HepG2 (cell line): ENCODE measurements at regions not wholly inside any gene's neighbourhood (a gene's known extent, or its start where the extent isn't known, plus 50 kb on each side); places are given as distances from the start of the nearest gene placed in this dataset.

Experiments
- ATAC-seq: fragments of 200-7000 bp; cut with Tn5 transposase; 3 replicates; pipeline ENCODE4 v1.9.1; 2020; ENCODE audit warnings: mild to moderate bottlenecking, moderate library complexity
- BruUV-seq: library from RNA; stranded (reverse); fragments of 400-500 nt; replicated peaks from 2 replicates; lab custom pipeline; 2021; lab: Mats Ljungman, UMichigan
- CTCF ChIA-PET: fragments of 300-600 bp; formaldehyde crosslinking; extraction: SDS; loops from one replicate; lab custom pipeline; 2021; ENCODE audit warnings: low total read pairs, inconsistent platforms, low intra/inter-chr PET ratio; lab: Yijun Ruan, JAX
- POLR2A ChIA-PET: fragments of 350-600 bp; sonication (Branson Sonifier 250); formaldehyde crosslinking; loops from one replicate; lab custom pipeline; 2020; ENCODE audit warnings: antibody characterized with exemption, inconsistent platforms; lab: Yijun Ruan, JAX
- DNase-seq: peaks from one replicate; pipeline ENCODE4 v3.0.0-alpha.2; 2015; ENCODE audit warnings: low spot score
- FAIRE-seq: peaks from 3 replicates; lab custom pipeline; 2011; peaks lifted over from hg19 to GRCh38; lab: Jason Lieb, UNC
- H2AFZ ChIP-seq: one replicate; pipeline ENCODE4 v1.6.1; 2011; ENCODE audit warnings: low read length, inconsistent platforms
- H3K27ac ChIP-seq: fragments of 300-600 bp; 3 replicates; pipeline ENCODE4 v1.8.0; 2011; ENCODE audit warnings: mixed run types, mild to moderate bottlenecking, mixed read lengths, low read length, inconsistent platforms; ENCODE audit not compliant: insufficient read depth; ENCODE audit errors: extremely low read length
- H3K27me3 ChIP-seq, 2 experiments: fragments of 200-600 bp in 1 of 2; 2 replicates in 1 of 2; 3 replicates in 1 of 2; pipeline versions ENCODE4 v1.6.0 to v1.8.0; 2011; ENCODE audit warnings: low read length in 2 of 2, mild to moderate bottlenecking in 2 of 2, moderate library complexity in 2 of 2, inconsistent platforms in 1 of 2; ENCODE audit not compliant: insufficient read depth in 2 of 2, control insufficient read depth in 1 of 2
- H3K36me3 ChIP-seq, 2 experiments: fragments of 200-600 bp in 1 of 2; replicated peaks in 1 of 2; 2 replicates in 1 of 2; 3 replicates in 1 of 2; pipeline versions ENCODE4 v1.5.1 to v1.8.0; 2011; ENCODE audit warnings: low read length in 2 of 2, inconsistent platforms in 1 of 2; ENCODE audit not compliant: insufficient read depth in 2 of 2, control insufficient read depth in 1 of 2
- H3K4me1 ChIP-seq: 2 replicates; pipeline ENCODE4 v1.5.1; 2012; ENCODE audit warnings: low read length, inconsistent platforms; ENCODE audit not compliant: insufficient read depth
- H3K4me2 ChIP-seq: 2 replicates; pipeline ENCODE4 v1.6.0; 2011; ENCODE audit warnings: low read depth, low read length, inconsistent platforms
- H3K4me3 ChIP-seq, 3 experiments: fragments of 200-600 bp in 1 of 3; sonication (generic), shearing (Covaris generic) in 1 of 3; replicated peaks in 1 of 3; 2 replicates each; pipeline ENCODE4 v1.5.1; 2011 to 2016; ENCODE audit warnings: low read length in 3 of 3, inconsistent platforms in 2 of 3, low read depth in 2 of 3, mild to moderate bottlenecking in 2 of 3, control low read depth in 1 of 3, mixed read lengths in 1 of 3; ENCODE audit not compliant: insufficient read depth in 1 of 3
- H3K79me2 ChIP-seq: one replicate; pipeline ENCODE4 v1.6.1; 2011; ENCODE audit warnings: low read length, inconsistent platforms; ENCODE audit not compliant: insufficient read depth
- H3K9ac ChIP-seq: 2 replicates; pipeline ENCODE4 v1.6.0; 2011; ENCODE audit warnings: mild to moderate bottlenecking, low read depth, low read length, inconsistent platforms; ENCODE audit not compliant: insufficient read depth
- H3K9me3 ChIP-seq: 2 replicates; pipeline ENCODE4 v1.5.1; 2012; ENCODE audit warnings: mild to moderate bottlenecking, low read length
- H4K20me1 ChIP-seq: 2 replicates; pipeline ENCODE4 v1.6.0; 2011; ENCODE audit warnings: inconsistent platforms, mild to moderate bottlenecking, low read length, moderate library complexity; ENCODE audit not compliant: insufficient read depth
- ARNT2 ChIP-seq: sonication (generic); formaldehyde crosslinking; IDR thresholded peaks from 2 replicates; pipeline ENCODE4 v1.8.0; 2022; ENCODE audit warnings: mild to moderate bottlenecking, low read depth, missing genetic modification reagents, moderate library complexity
- BRF2 ChIP-seq: sonication (generic); formaldehyde crosslinking; IDR thresholded peaks from 2 replicates; pipeline ENCODE4 v1.8.1; 2022; ENCODE audit warnings: mild to moderate bottlenecking, missing genetic modification reagents
- CREM ChIP-seq, 2 experiments: sonication (generic) in 1 of 2; formaldehyde crosslinking in 1 of 2; IDR thresholded peaks; 2 replicates each; pipeline versions ENCODE4 v1.4.0 to v1.6.1; 2016 to 2020; ENCODE audit warnings: antibody characterized with exemption in 1 of 2, mild to moderate bottlenecking in 1 of 2, missing genetic modification reagents in 1 of 2
- E2F2 ChIP-seq: sonication (generic); formaldehyde crosslinking; IDR thresholded peaks from 2 replicates; pipeline ENCODE4 v1.4.0; 2020; ENCODE audit warnings: missing genetic modification reagents, borderline replicate concordance
- FOSL1 ChIP-seq: sonication (generic); formaldehyde crosslinking; IDR thresholded peaks from 2 replicates; pipeline ENCODE4 v1.9.0; 2021; ENCODE audit warnings: missing genetic modification reagents, borderline replicate concordance
- KAT7 ChIP-seq: IDR thresholded peaks from 2 replicates; pipeline ENCODE4 v1.6.1; 2018; ENCODE audit warnings: borderline replicate concordance, missing compliant biosample characterization
- KDM6A ChIP-seq: IDR thresholded peaks from 2 replicates; pipeline ENCODE4 v1.6.1; 2016; ENCODE audit warnings: low read depth
- MBNL3 ChIP-seq: fragments of 250-450 bp; sonication (Bioruptor Pico); conservative IDR thresholded peaks from 2 replicates; pipeline ENCODE4 v1.8.0; 2022; ENCODE audit warnings: mild to moderate bottlenecking, inconsistent platforms
- POLR2AphosphoS5 ChIP-seq: IDR thresholded peaks from 2 replicates; pipeline ENCODE4 v1.6.1; 2012; ENCODE audit warnings: low read depth, low read length
- SCMH1 ChIP-seq: sonication (generic); formaldehyde crosslinking; IDR thresholded peaks from 2 replicates; pipeline ENCODE4 v1.9.0; 2021; ENCODE audit warnings: missing genetic modification reagents, mild to moderate bottlenecking, borderline replicate concordance
- SUZ12 ChIP-seq: fragments of 150-350 bp; IDR thresholded peaks from 2 replicates; pipeline ENCODE4 v1.6.1; 2014; ENCODE audit warnings: low read depth, low read length
- TBP ChIP-seq: sonication (generic); formaldehyde crosslinking; IDR thresholded peaks from 2 replicates; pipeline ENCODE4 v1.5.0; 2020; ENCODE audit warnings: missing genetic modification reagents
- ZBTB34 ChIP-seq: sonication (generic); formaldehyde crosslinking; IDR thresholded peaks from 2 replicates; pipeline ENCODE4 v1.8.0; 2022; ENCODE audit warnings: mild to moderate bottlenecking, missing genetic modification reagents
- ZC3H4 ChIP-seq: sonication (generic); formaldehyde crosslinking; IDR thresholded peaks from 2 replicates; pipeline ENCODE4 v1.4.0; 2020; ENCODE audit warnings: missing genetic modification reagents, borderline replicate concordance
- ZNF275 ChIP-seq: sonication (generic); formaldehyde crosslinking; IDR thresholded peaks from 2 replicates; pipeline ENCODE4 v1.8.0; 2022; ENCODE audit warnings: missing genetic modification reagents, mild to moderate bottlenecking, inconsistent platforms, borderline replicate concordance
- ZNF570 ChIP-seq: sonication (generic); formaldehyde crosslinking; IDR thresholded peaks from 2 replicates; pipeline ENCODE4 v1.4.0; 2020; ENCODE audit warnings: mild to moderate bottlenecking, missing genetic modification reagents, borderline replicate concordance
- WGBS: methylation state at CpG from one replicate; pipeline ENCODE4 v1.1.6; 2017; ENCODE audit warnings: low lambda C conversion rate; 5-methylcytosine and 5-hydroxymethylcytosine counted together
- in situ Hi-C: cut with HindIII; loops from 2 replicates; pipeline ENCODE4 v1.10.0; 2017; ENCODE audit warnings: low pct_unique_long_range_greater_than_20kb; ENCODE audit not compliant: extremely low pct_ligation_motif_present
- intact Hi-C: fragments of 100-400 bp; cut with micrococcal nuclease; formaldehyde crosslinking; loops from one replicate; pipeline ENCODE4 v1.10.0; 2022; ENCODE audit not compliant: unreplicated experiment
- TF ChIP-seq, protein P1 (sequence below): sonication (generic); formaldehyde crosslinking; IDR thresholded peaks from 2 replicates; pipeline ENCODE4 v1.4.0; 2020; ENCODE audit warnings: missing genetic modification reagents

GRCh38 chr13:34139660-34140227, 321.8 kb downstream of the RFC3 start:
- H3K9me3 ChIP-seq = 0 out of 2 replicates have a peak, but pooled peaks cover 6% of the 10 kb centered on the region
- no TSS peak for BruUV-seq
- in situ Hi-C loops = no loop called here
- FAIRE-seq (no peak), ATAC-seq (no peak), DNase-seq (no peak)
- no peaks in the 10 kb centered on the region for H3K36me3 ChIP-seq
- H3K27me3 ChIP-seq = no peaks in the 10 kb centered on the region; a peak in 2 of 5 replicates
- no peak overlapping the region for H3K9ac ChIP-seq
- H3K4me2 ChIP-seq = no peak overlapping the region
- no peaks in the 10 kb centered on the region for H3K79me2 ChIP-seq
- WGBS = 14% methylated on average over 4 of the region's 4 CpGs
- intact Hi-C loops = no loop called here
- H2AFZ ChIP-seq = no peak overlapping the region
- POLR2A ChIA-PET = no interaction called here
- H4K20me1 ChIP-seq = no peaks in the 10 kb centered on the region
- CTCF ChIA-PET = no interaction called here
- H3K27ac ChIP-seq = no peak overlapping the region
- no peak overlapping the region for H3K4me3 ChIP-seq
- no peaks in the 10 kb centered on the region for H3K4me1 ChIP-seq
- TF ChIP-seq SCMH1 (CRISPR knock-in tag) = no peak
- TF ChIP-seq ZNF275 = no peak
- TF ChIP-seq FOSL1 (CRISPR knock-in tag) = no peak
- TF ChIP-seq E2F2 (CRISPR knock-in tag) = no peak
- TF ChIP-seq KAT7 (CRISPR knock-in tag) = no peak
- no peak for TF ChIP-seq POLR2AphosphoS5
- TF ChIP-seq ZNF570 (CRISPR knock-in tag) = no peak
- TF ChIP-seq CREM (IDR thresholded peaks at IDR 0.05) = no peak
- TF ChIP-seq CREM (CRISPR knock-in tag; IDR thresholded peaks at IDR 0.05) = no peak
- TF ChIP-seq ZBTB34 (CRISPR knock-in tag) = no peak
- no peak for TF ChIP-seq SUZ12
- TF ChIP-seq MBNL3 (CRISPR knock-in tag) = no peak
- TF ChIP-seq BRF2 (CRISPR knock-in tag) = no peak
- TF ChIP-seq KDM6A (CRISPR knock-in tag) = no peak
- TF ChIP-seq TBP (CRISPR knock-in tag) = no peak
- TF ChIP-seq, protein P1, sequence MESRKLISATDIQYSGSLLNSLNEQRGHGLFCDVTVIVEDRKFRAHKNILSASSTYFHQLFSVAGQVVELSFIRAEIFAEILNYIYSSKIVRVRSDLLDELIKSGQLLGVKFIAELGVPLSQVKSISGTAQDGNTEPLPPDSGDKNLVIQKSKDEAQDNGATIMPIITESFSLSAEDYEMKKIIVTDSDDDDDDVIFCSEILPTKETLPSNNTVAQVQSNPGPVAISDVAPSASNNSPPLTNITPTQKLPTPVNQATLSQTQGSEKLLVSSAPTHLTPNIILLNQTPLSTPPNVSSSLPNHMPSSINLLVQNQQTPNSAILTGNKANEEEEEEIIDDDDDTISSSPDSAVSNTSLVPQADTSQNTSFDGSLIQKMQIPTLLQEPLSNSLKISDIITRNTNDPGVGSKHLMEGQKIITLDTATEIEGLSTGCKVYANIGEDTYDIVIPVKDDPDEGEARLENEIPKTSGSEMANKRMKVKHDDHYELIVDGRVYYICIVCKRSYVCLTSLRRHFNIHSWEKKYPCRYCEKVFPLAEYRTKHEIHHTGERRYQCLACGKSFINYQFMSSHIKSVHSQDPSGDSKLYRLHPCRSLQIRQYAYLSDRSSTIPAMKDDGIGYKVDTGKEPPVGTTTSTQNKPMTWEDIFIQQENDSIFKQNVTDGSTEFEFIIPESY (CRISPR knock-in tag) = no peak
- no peak for TF ChIP-seq ARNT2 (CRISPR knock-in tag)
- TF ChIP-seq ZC3H4 (CRISPR knock-in tag) = no peak
